GM19240 (cell line): ENCODE measurements at regions not wholly inside any gene's neighbourhood (a gene's known extent, or its start where the extent isn't known, plus 50 kb on each side); places are given as distances from the start of the nearest gene placed in this dataset.

ENCODE experiments used
- DNase-seq: peaks from one replicate; pipeline ENCODE4 v3.0.0; 2011; ENCODE audit warnings: low spot score; ENCODE audit not compliant: insufficient read length

GRCh38 chr2:105455488-105456003, 56.7 kb upstream of the FHL2 start:
- DNase-seq = no peak

- no peak for DNase-seq
Observed at GRCh38 chr2:105454801-105455485, 56.1 kb upstream of the FHL2 start.

GRCh38 chr2:105451571-105452166, 52.8 kb upstream of the FHL2 start:
- no peak for DNase-seq

- DNase-seq = no peak
Observed at GRCh38 chr2:105450471-105450870, 51.6 kb upstream of the FHL2 start.

GRCh38 chr2:105449076-105449475, 50.2 kb upstream of the FHL2 start:
- no peak for DNase-seq
